Liver (tissue), 8 donors: ENCODE measurements at regions not wholly inside any gene's neighbourhood (a gene's known extent, or its start where the extent isn't known, plus 50 kb on each side); places are given as distances from the start of the nearest gene placed in this dataset.

Source experiments
- DNase-seq: peaks from one replicate; pipeline ENCODE4 v3.0.0-alpha.2; 2017; ENCODE audit warnings: low spot score
- H3K27ac ChIP-seq, 2 donors: one replicate each; pipeline ENCODE4 v1.7.0; 2013; ENCODE audit warnings: inconsistent platforms in 2 of 2, low read length in 2 of 2, control low read depth in 1 of 2, low read depth in 1 of 2, mild to moderate bottlenecking in 1 of 2
- H3K27me3 ChIP-seq, 4 donors: one replicate each; pipeline versions ENCODE4 v1.6.1 to v1.7.0; 2013; ENCODE audit warnings: low read length in 3 of 4, inconsistent platforms in 1 of 4, mild to moderate bottlenecking in 1 of 4, moderate library complexity in 1 of 4; ENCODE audit not compliant: control insufficient read depth in 4 of 4, insufficient read depth in 4 of 4
- H3K36me3 ChIP-seq, 4 donors: one replicate each; pipeline versions ENCODE4 v1.6.1 to v1.7.0; 2013; ENCODE audit warnings: low read length in 3 of 4, mild to moderate bottlenecking in 3 of 4, low read depth in 1 of 4, moderate library complexity in 1 of 4; ENCODE audit not compliant: control insufficient read depth in 4 of 4, insufficient read depth in 3 of 4
- H3K4me1 ChIP-seq, 4 donors: one replicate each; pipeline versions ENCODE4 v1.6.1 to v1.7.0; 2013; ENCODE audit warnings: low read length in 3 of 4, mild to moderate bottlenecking in 3 of 4, moderate library complexity in 1 of 4; ENCODE audit not compliant: control insufficient read depth in 4 of 4, insufficient read depth in 4 of 4
- H3K4me3 ChIP-seq, 3 donors: one replicate each; pipeline versions ENCODE4 v1.6.1 to v1.7.0; 2013; ENCODE audit warnings: low read length in 3 of 3, control low read depth in 1 of 3, low read depth in 1 of 3, mild to moderate bottlenecking in 1 of 3
- H3K9ac ChIP-seq, 2 donors: one replicate each; pipeline ENCODE4 v1.7.0; 2013; ENCODE audit warnings: low read length in 2 of 2, mild to moderate bottlenecking in 2 of 2, moderate library complexity in 2 of 2, control low read depth in 1 of 2, low read depth in 1 of 2
- H3K9me3 ChIP-seq, 4 donors: one replicate each; pipeline versions ENCODE4 v1.6.1 to v1.7.0; 2013; ENCODE audit warnings: low read length in 3 of 4; ENCODE audit not compliant: control insufficient read depth in 4 of 4
- EGR1 ChIP-seq, 2 donors: IDR thresholded peaks; 2 replicates each; pipeline ENCODE4 v1.6.1; 2016 to 2018; ENCODE audit warnings: antibody characterized with exemption in 2 of 2, low read depth in 2 of 2
- FOXA1 ChIP-seq: IDR thresholded peaks from 2 replicates; pipeline ENCODE4 v1.6.1; 2016; ENCODE audit warnings: antibody characterized with exemption
- FOXA2 ChIP-seq: IDR thresholded peaks from 2 replicates; pipeline ENCODE4 v1.6.1; 2016; ENCODE audit warnings: antibody characterized with exemption
- GABPA ChIP-seq, 2 donors: IDR thresholded peaks in 1 of 2; conservative IDR thresholded peaks in 1 of 2; 2 replicates each; pipeline ENCODE4 v1.6.1; 2016; ENCODE audit warnings: antibody characterized with exemption in 2 of 2, mild to moderate bottlenecking in 1 of 2, moderate library complexity in 1 of 2
- HNF4A ChIP-seq, 2 donors: conservative IDR thresholded peaks; 2 replicates each; pipeline ENCODE4 v1.6.1; 2016; ENCODE audit warnings: antibody characterized with exemption in 2 of 2, mild to moderate bottlenecking in 2 of 2
- HNF4G ChIP-seq: IDR thresholded peaks from 2 replicates; pipeline ENCODE4 v1.6.1; 2016; ENCODE audit warnings: antibody characterized with exemption
- JUND ChIP-seq, 2 donors: IDR thresholded peaks; 2 replicates each; pipeline ENCODE4 v1.6.1; 2016; ENCODE audit warnings: antibody characterized with exemption in 2 of 2
- NR2F2 ChIP-seq: IDR thresholded peaks from 2 replicates; pipeline ENCODE4 v1.6.1; 2016; ENCODE audit warnings: antibody characterized with exemption
- RAD21 ChIP-seq, 2 donors: IDR thresholded peaks; 2 replicates each; pipeline ENCODE4 v1.6.1; 2016; ENCODE audit warnings: antibody characterized with exemption in 2 of 2, mild to moderate bottlenecking in 2 of 2
- RXRA ChIP-seq, 2 donors: IDR thresholded peaks; 2 replicates each; pipeline ENCODE4 v1.6.1; 2017 to 2018; ENCODE audit warnings: antibody characterized with exemption in 2 of 2, mild to moderate bottlenecking in 1 of 2
- SP1 ChIP-seq: IDR thresholded peaks from 2 replicates; pipeline ENCODE4 v1.6.1; 2018; ENCODE audit warnings: antibody characterized with exemption, mild to moderate bottlenecking
- TAF1 ChIP-seq: conservative IDR thresholded peaks from 2 replicates; pipeline ENCODE4 v1.6.1; 2016; ENCODE audit warnings: antibody characterized with exemption, mild to moderate bottlenecking
- YY1 ChIP-seq: IDR thresholded peaks from 2 replicates; pipeline ENCODE4 v1.6.1; 2016; ENCODE audit warnings: antibody characterized with exemption, mild to moderate bottlenecking
- WGBS: extraction: QIAGEN DNeasy Blood & Tissue Kit; methylation state at CpG from one replicate; pipeline ENCODE4 v1.1.7; 2013; 5-methylcytosine and 5-hydroxymethylcytosine counted together
- TF ChIP-seq, protein P1 (sequence below): IDR thresholded peaks from 2 replicates; pipeline ENCODE4 v1.6.1; 2016; ENCODE audit warnings: antibody characterized with exemption, mild to moderate bottlenecking
- TF ChIP-seq, protein P2 (sequence below): IDR thresholded peaks from 2 replicates; pipeline ENCODE4 v1.6.1; 2016; ENCODE audit warnings: antibody characterized with exemption
- TF ChIP-seq, protein P3 (sequence below): IDR thresholded peaks from 2 replicates; pipeline ENCODE4 v1.6.1; 2016; ENCODE audit warnings: antibody characterized with exemption
- TF ChIP-seq, protein P4 (sequence below): fragments of 150-350 bp; IDR thresholded peaks from 2 replicates; pipeline ENCODE4 v1.5.1; 2017; ENCODE audit warnings: improper control_type of control experiment, low read depth, low read length; ENCODE audit not compliant: missing input control
- donor health status: healthy.
- donor health status: healthy.
- donor health status: healthy.
- donor health status: healthy.
- donor health status: healthy.

DNA sequence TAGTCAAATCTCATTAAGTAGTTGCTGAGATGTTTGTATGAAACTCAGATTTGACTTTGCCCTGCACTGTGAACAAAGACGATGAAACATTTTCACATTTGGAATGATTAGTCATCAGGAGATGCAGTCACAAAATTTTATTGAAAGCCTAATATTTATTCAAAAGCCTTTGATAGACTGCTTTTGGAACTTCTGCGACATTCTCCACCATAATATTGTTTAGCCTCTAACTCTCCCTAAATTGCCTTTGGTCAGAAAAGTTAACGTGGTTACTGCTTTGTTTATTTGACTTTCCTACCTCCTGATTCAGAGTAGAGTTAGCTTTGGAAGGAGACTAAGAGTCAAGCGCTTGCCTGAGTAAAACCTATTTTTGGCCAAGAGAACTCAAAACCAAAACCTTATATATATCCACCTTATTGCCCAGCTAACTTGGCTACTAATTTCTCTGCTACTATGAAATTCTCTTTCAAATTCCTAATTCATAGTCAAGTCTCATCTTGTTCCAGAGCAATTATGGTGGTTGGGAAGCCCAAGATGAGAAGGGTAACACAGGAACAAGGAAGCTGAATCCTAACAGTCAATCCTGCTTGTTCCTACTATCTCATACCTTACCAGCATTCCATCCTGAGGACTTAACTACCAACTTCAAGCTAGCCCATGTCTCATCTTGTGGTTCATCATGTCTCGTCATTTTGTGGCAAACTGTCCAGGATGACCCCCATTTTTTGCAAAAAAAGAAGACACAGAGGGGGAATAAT lies 429.6 kb downstream of the USP25 start:
- H3K27ac ChIP-seq, result no peak overlapping the region
- no peaks in the 10 kb centered on the region for H3K27me3 ChIP-seq
- H3K9me3 ChIP-seq, result no peaks in the 10 kb centered on the region
- WGBS, result 73% methylated on average over 5 of the region's 5 CpGs
- no peaks in the 10 kb centered on the region for H3K4me1 ChIP-seq
- no peak overlapping the region for H3K9ac ChIP-seq
- H3K4me3 ChIP-seq, result no peak overlapping the region
- TF ChIP-seq FOXA1 (no peak), YY1 (no peak), RXRA (IDR thresholded peaks at IDR 0.05) (no peak), GABPA (IDR thresholded peaks at IDR 0.05 in 1 of 2, conservative IDR thresholded peaks at IDR 0.05 in 1 of 2) (no peak), HNF4G (no peak), FOXA2 (no peak), JUND (IDR thresholded peaks at IDR 0.05) (no peak), EGR1 (IDR thresholded peaks at IDR 0.05; ENCODE audit: low read depth in 2 of 2) (no peak), RAD21 (IDR thresholded peaks at IDR 0.05) (no peak), HNF4A (conservative IDR thresholded peaks at IDR 0.05) (no peak), TAF1 (no peak), NR2F2 (no peak), SP1 (no peak)
- TF ChIP-seq, protein P1, sequence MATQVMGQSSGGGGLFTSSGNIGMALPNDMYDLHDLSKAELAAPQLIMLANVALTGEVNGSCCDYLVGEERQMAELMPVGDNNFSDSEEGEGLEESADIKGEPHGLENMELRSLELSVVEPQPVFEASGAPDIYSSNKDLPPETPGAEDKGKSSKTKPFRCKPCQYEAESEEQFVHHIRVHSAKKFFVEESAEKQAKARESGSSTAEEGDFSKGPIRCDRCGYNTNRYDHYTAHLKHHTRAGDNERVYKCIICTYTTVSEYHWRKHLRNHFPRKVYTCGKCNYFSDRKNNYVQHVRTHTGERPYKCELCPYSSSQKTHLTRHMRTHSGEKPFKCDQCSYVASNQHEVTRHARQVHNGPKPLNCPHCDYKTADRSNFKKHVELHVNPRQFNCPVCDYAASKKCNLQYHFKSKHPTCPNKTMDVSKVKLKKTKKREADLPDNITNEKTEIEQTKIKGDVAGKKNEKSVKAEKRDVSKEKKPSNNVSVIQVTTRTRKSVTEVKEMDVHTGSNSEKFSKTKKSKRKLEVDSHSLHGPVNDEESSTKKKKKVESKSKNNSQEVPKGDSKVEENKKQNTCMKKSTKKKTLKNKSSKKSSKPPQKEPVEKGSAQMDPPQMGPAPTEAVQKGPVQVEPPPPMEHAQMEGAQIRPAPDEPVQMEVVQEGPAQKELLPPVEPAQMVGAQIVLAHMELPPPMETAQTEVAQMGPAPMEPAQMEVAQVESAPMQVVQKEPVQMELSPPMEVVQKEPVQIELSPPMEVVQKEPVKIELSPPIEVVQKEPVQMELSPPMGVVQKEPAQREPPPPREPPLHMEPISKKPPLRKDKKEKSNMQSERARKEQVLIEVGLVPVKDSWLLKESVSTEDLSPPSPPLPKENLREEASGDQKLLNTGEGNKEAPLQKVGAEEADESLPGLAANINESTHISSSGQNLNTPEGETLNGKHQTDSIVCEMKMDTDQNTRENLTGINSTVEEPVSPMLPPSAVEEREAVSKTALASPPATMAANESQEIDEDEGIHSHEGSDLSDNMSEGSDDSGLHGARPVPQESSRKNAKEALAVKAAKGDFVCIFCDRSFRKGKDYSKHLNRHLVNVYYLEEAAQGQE, result no peak
- TF ChIP-seq, protein P2, sequence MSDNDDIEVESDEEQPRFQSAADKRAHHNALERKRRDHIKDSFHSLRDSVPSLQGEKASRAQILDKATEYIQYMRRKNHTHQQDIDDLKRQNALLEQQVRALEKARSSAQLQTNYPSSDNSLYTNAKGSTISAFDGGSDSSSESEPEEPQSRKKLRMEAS, result no peak
- TF ChIP-seq, protein P3, sequence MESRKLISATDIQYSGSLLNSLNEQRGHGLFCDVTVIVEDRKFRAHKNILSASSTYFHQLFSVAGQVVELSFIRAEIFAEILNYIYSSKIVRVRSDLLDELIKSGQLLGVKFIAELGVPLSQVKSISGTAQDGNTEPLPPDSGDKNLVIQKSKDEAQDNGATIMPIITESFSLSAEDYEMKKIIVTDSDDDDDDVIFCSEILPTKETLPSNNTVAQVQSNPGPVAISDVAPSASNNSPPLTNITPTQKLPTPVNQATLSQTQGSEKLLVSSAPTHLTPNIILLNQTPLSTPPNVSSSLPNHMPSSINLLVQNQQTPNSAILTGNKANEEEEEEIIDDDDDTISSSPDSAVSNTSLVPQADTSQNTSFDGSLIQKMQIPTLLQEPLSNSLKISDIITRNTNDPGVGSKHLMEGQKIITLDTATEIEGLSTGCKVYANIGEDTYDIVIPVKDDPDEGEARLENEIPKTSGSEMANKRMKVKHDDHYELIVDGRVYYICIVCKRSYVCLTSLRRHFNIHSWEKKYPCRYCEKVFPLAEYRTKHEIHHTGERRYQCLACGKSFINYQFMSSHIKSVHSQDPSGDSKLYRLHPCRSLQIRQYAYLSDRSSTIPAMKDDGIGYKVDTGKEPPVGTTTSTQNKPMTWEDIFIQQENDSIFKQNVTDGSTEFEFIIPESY, result no peak
- TF ChIP-seq, protein P4, sequence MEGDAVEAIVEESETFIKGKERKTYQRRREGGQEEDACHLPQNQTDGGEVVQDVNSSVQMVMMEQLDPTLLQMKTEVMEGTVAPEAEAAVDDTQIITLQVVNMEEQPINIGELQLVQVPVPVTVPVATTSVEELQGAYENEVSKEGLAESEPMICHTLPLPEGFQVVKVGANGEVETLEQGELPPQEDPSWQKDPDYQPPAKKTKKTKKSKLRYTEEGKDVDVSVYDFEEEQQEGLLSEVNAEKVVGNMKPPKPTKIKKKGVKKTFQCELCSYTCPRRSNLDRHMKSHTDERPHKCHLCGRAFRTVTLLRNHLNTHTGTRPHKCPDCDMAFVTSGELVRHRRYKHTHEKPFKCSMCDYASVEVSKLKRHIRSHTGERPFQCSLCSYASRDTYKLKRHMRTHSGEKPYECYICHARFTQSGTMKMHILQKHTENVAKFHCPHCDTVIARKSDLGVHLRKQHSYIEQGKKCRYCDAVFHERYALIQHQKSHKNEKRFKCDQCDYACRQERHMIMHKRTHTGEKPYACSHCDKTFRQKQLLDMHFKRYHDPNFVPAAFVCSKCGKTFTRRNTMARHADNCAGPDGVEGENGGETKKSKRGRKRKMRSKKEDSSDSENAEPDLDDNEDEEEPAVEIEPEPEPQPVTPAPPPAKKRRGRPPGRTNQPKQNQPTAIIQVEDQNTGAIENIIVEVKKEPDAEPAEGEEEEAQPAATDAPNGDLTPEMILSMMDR, result no peak
- no peak for DNase-seq
- no peaks in the 10 kb centered on the region for H3K36me3 ChIP-seq
